A549 (cell line): ENCODE measurements at regions not wholly inside any gene's neighbourhood (a gene's known extent, or its start where the extent isn't known, plus 50 kb on each side); places are given as distances from the start of the nearest gene placed in this dataset.

Experiments
- ATAC-seq, 2 experiments: fragments of 200-7000 bp in 1 of 2; fragments of >200 bp in 1 of 2; cut with Nextera tagmentation in 1 of 2; cut with Tn5 transposase in 1 of 2; 3 replicates each; pipeline versions ENCODE4 v1.8.0 to v1.9.1; 2018 to 2020; ENCODE audit warnings: mild to moderate bottlenecking in 1 of 2, moderate library complexity in 1 of 2
- CTCF ChIA-PET: fragments of 300-600 bp; sonication (Branson Sonifier 250); formaldehyde crosslinking; extraction: SDS; loops from one replicate; lab custom pipeline; 2021; ENCODE audit warnings: antibody characterized with exemption, inconsistent platforms; lab: Yijun Ruan, JAX
- POLR2A ChIA-PET: fragments of 350-600 bp; formaldehyde crosslinking; extraction: SDS; loops from one replicate; lab custom pipeline; 2021; ENCODE audit warnings: antibody characterized with exemption, inconsistent platforms; lab: Yijun Ruan, JAX
- DNase-seq, 2 experiments: peaks; one replicate each; pipeline versions ENCODE4 v3.0.0 to v3.0.0-alpha.2; 2011 to 2016; ENCODE audit warnings: low read depth in 1 of 2, low spot score in 1 of 2
- FAIRE-seq: peaks from 2 replicates; lab custom pipeline; 2011; peaks lifted over from hg19 to GRCh38; lab: Jason Lieb, UNC
- H3K27ac ChIP-seq, 2 experiments: fragments of >200 bp; sonication (Bioruptor Twin); formaldehyde crosslinking; 3 replicates each; pipeline ENCODE4 v1.5.1; 2016 to 2017
- H3K4me1 ChIP-seq: fragments of >200 bp; sonication (Bioruptor Twin); formaldehyde crosslinking; 3 replicates; pipeline ENCODE4 v1.6.1; 2016
- H3K4me2 ChIP-seq: fragments of >200 bp; sonication (Bioruptor Twin); formaldehyde crosslinking; 3 replicates; pipeline ENCODE4 v1.6.1; 2016
- H3K4me3 ChIP-seq: fragments of >200 bp; sonication (Bioruptor Twin); formaldehyde crosslinking; 3 replicates; pipeline ENCODE4 v1.5.1; 2016
- H3K9me3 ChIP-seq: fragments of >200 bp; sonication (Bioruptor Twin); formaldehyde crosslinking; 3 replicates; pipeline ENCODE4 v1.6.1; 2016
- BHLHE40 ChIP-seq: IDR thresholded peaks from 2 replicates; pipeline ENCODE4 v1.6.1; 2012; ENCODE audit warnings: low read depth, low read length, inconsistent platforms
- CBX2 ChIP-seq: fragments of 200-600 bp; sonication (generic); IDR thresholded peaks from 2 replicates; pipeline ENCODE4 v1.6.1; 2016; ENCODE audit warnings: low read depth, mild to moderate bottlenecking, borderline replicate concordance
- CHD2 ChIP-seq: fragments of 150-350 bp; IDR thresholded peaks from 2 replicates; pipeline ENCODE4 v1.6.1; 2014; ENCODE audit warnings: low read length; ENCODE audit not compliant: partially characterized antibody
- ELK1 ChIP-seq: fragments of 150-350 bp; IDR thresholded peaks from 2 replicates; pipeline ENCODE4 v1.6.1; 2014; ENCODE audit warnings: low read depth, mild to moderate bottlenecking, low read length
- FOSB ChIP-seq: fragments of 250-450 bp; sonication (Bioruptor Pico); IDR thresholded peaks from 2 replicates; pipeline ENCODE4 v1.5.0; 2020; ENCODE audit warnings: mild to moderate bottlenecking, moderate library complexity
- GATA3 ChIP-seq: IDR thresholded peaks from 2 replicates; pipeline ENCODE4 v1.6.1; 2012; ENCODE audit warnings: borderline replicate concordance
- JUN ChIP-seq, 2 experiments: fragments of >200 bp; sonication (Bioruptor Twin); formaldehyde crosslinking; IDR thresholded peaks; 2 replicates in 1 of 2; 3 replicates in 1 of 2; pipeline ENCODE4 v1.6.1; 2016 to 2017
- JUNB ChIP-seq: fragments of >200 bp; sonication (Bioruptor Twin); formaldehyde crosslinking; IDR thresholded peaks from 2 replicates; pipeline ENCODE4 v1.6.1; 2016
- KDM5A ChIP-seq: fragments of 200-600 bp; sonication (generic); IDR thresholded peaks from 2 replicates; pipeline ENCODE4 v1.6.1; 2016; ENCODE audit warnings: antibody characterized with exemption, mild to moderate bottlenecking
- MAZ ChIP-seq: fragments of 150-350 bp; IDR thresholded peaks from 2 replicates; pipeline ENCODE4 v1.6.1; 2014; ENCODE audit warnings: antibody characterized with exemption, low read depth, low read length, borderline replicate concordance
- NFE2L2 ChIP-seq: fragments of 150-350 bp; conservative IDR thresholded peaks from 2 replicates; pipeline ENCODE4 v1.6.1; 2014; ENCODE audit warnings: low read length
- PHF8 ChIP-seq: fragments of 200-600 bp; sonication (generic); IDR thresholded peaks from 2 replicates; pipeline ENCODE4 v1.6.1; 2016; ENCODE audit warnings: low read depth, mild to moderate bottlenecking, antibody characterized with exemption, moderate library complexity, borderline replicate concordance
- RFX5 ChIP-seq: fragments of 450-650 bp; IDR thresholded peaks from 2 replicates; pipeline ENCODE4 v1.7.1; 2014; ENCODE audit warnings: antibody characterized with exemption, mild to moderate bottlenecking, moderate library complexity
- RNF2 ChIP-seq: fragments of 200-600 bp; sonication (generic); IDR thresholded peaks from 2 replicates; pipeline ENCODE4 v1.6.1; 2016; ENCODE audit warnings: low read depth, mild to moderate bottlenecking, antibody characterized with exemption, moderate library complexity, borderline replicate concordance
- SMC3 ChIP-seq: fragments of >200 bp; sonication (Bioruptor Twin); formaldehyde crosslinking; IDR thresholded peaks from 3 replicates; pipeline ENCODE4 v1.6.1; 2018; ENCODE audit warnings: inconsistent platforms
- SREBF2 ChIP-seq: fragments of 450-650 bp; IDR thresholded peaks from 2 replicates; pipeline ENCODE4 v1.6.1; 2014; ENCODE audit warnings: mild to moderate bottlenecking, moderate library complexity
- ZNF302 ChIP-seq: fragments of 250-450 bp; sonication (Bioruptor Pico); IDR thresholded peaks from 2 replicates; pipeline ENCODE4 v1.9.0; 2021; ENCODE audit warnings: inconsistent platforms, mild to moderate bottlenecking, moderate library complexity
- ZSCAN20 ChIP-seq: fragments of 250-450 bp; sonication (Bioruptor Pico); IDR thresholded peaks from 2 replicates; pipeline ENCODE4 v1.8.0; 2022; ENCODE audit warnings: mild to moderate bottlenecking, moderate library complexity
- WGBS: methylation state at CpG from one replicate; pipeline ENCODE4 v1.1.6; 2017; ENCODE audit errors: missing lambda C conversion rate; 5-methylcytosine and 5-hydroxymethylcytosine counted together
- TF ChIP-seq, protein P1 (sequence below): fragments of 250-450 bp; sonication (Bioruptor Pico); IDR thresholded peaks from 2 replicates; pipeline ENCODE4 v1.5.0; 2021; ENCODE audit warnings: mild to moderate bottlenecking, moderate library complexity, borderline replicate concordance
- TF ChIP-seq, protein P2 (sequence below): fragments of 200-600 bp; sonication (generic); IDR thresholded peaks from 2 replicates; pipeline ENCODE4 v1.6.1; 2016; ENCODE audit warnings: antibody characterized with exemption, mild to moderate bottlenecking, moderate library complexity
- TF ChIP-seq, protein P3 (sequence below): fragments of >200 bp; sonication (Bioruptor Twin); formaldehyde crosslinking; IDR thresholded peaks from 3 replicates; pipeline ENCODE4 v1.5.1; 2016

DNA sequence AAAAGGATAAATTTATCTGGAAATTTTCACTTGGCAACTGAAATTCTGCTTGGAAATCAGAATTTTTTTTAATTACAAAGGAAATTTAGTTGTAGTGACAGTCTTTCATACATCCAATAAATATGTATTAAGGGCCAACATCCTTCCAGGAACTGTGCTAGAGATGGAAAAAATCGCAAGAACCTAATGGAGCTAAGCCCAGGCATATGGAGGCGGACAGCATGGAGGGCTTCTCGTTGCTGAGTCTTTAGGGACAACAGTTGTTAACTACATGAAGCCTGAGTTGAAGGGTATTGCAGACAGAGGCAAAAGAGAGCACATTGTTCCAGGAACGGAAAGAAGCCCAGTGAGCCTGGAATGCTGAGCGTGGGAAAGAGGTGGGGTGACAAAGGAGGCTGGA is 208.9 kb downstream of the IBTK start (continued):
- TF ChIP-seq, protein P1, sequence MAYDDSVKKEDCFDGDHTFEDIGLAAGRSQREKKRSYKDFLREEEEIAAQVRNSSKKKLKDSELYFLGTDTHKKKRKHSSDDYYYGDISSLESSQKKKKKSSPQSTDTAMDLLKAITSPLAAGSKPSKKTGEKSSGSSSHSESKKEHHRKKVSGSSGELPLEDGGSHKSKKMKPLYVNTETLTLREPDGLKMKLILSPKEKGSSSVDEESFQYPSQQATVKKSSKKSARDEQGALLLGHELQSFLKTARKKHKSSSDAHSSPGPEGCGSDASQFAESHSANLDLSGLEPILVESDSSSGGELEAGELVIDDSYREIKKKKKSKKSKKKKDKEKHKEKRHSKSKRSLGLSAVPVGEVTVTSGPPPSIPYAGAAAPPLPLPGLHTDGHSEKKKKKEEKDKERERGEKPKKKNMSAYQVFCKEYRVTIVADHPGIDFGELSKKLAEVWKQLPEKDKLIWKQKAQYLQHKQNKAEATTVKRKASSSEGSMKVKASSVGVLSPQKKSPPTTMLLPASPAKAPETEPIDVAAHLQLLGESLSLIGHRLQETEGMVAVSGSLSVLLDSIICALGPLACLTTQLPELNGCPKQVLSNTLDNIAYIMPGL: no peak
- TF ChIP-seq, protein P2, sequence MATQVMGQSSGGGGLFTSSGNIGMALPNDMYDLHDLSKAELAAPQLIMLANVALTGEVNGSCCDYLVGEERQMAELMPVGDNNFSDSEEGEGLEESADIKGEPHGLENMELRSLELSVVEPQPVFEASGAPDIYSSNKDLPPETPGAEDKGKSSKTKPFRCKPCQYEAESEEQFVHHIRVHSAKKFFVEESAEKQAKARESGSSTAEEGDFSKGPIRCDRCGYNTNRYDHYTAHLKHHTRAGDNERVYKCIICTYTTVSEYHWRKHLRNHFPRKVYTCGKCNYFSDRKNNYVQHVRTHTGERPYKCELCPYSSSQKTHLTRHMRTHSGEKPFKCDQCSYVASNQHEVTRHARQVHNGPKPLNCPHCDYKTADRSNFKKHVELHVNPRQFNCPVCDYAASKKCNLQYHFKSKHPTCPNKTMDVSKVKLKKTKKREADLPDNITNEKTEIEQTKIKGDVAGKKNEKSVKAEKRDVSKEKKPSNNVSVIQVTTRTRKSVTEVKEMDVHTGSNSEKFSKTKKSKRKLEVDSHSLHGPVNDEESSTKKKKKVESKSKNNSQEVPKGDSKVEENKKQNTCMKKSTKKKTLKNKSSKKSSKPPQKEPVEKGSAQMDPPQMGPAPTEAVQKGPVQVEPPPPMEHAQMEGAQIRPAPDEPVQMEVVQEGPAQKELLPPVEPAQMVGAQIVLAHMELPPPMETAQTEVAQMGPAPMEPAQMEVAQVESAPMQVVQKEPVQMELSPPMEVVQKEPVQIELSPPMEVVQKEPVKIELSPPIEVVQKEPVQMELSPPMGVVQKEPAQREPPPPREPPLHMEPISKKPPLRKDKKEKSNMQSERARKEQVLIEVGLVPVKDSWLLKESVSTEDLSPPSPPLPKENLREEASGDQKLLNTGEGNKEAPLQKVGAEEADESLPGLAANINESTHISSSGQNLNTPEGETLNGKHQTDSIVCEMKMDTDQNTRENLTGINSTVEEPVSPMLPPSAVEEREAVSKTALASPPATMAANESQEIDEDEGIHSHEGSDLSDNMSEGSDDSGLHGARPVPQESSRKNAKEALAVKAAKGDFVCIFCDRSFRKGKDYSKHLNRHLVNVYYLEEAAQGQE: no peak
- no peak for TF ChIP-seq SREBF2

- CTCF ChIA-PET: interaction anchor here (1.2 to 1.5 kb wide), 2 partner anchors 27 to 29 kb away, joined by 3 to 5 read pairs; no protein-coding TSS in a partner anchor
- TF ChIP-seq PHF8: no peak
- TF ChIP-seq CBX2: no peak
- TF ChIP-seq RNF2: no peak
- TF ChIP-seq SREBF2: no peak
- TF ChIP-seq FOSB: no peak
- Histone ChIP-seq H3K4me2 (no peak overlapping the region), H3K9me3 (no peaks in the 10 kb centered on the region), H3K27ac (no peak overlapping the region), H3K4me1 (no peaks in the 10 kb centered on the region), H3K4me3 (no peak overlapping the region)
- DNase-seq: no peak
- WGBS: 62% methylated on average over 2 of the region's 2 CpGs
- FAIRE-seq: no peak
- POLR2A ChIA-PET: no interaction called here
- ATAC-seq: no peak
These were observed 212.0 kb downstream of the IBTK start for GRCh38 chr6:82035526-82035925.

GRCh38 chr6:82033631-82034211 is 213.8 kb downstream of the IBTK start:
- DNase-seq: no peak
- CTCF ChIA-PET: no interaction called here
- no peak for FAIRE-seq
- no peak overlapping the region for H3K27ac ChIP-seq
- 70% methylated on average over 3 of the region's 3 CpGs for whole genome bisulfite sequencing
- no peaks in the 10 kb centered on the region for H3K4me1 ChIP-seq
- no peak for ATAC-seq
- TF ChIP-seq ZSCAN20 (no peak), BHLHE40 (no peak), MAZ (no peak)
- H3K4me3 ChIP-seq: no peak overlapping the region
- no peak overlapping the region for H3K4me2 ChIP-seq
- H3K9me3 ChIP-seq: no peaks in the 10 kb centered on the region
- POLR2A ChIA-PET: no interaction called here

GRCh38 chr6:82032444-82032843 is 215.1 kb downstream of the IBTK start:
- ATAC-seq: no peak
- CTCF ChIA-PET: no interaction called here
- FAIRE-seq: no peak
- DNase-seq: no peak
- Histone ChIP-seq H3K4me3 (no peak overlapping the region), H3K4me1 (no peaks in the 10 kb centered on the region), H3K9me3 (no peaks in the 10 kb centered on the region), H3K4me2 (no peak overlapping the region), H3K27ac (no peak overlapping the region)
- POLR2A ChIA-PET: no interaction called here
- no peak for TF ChIP-seq CHD2
- TF ChIP-seq PHF8: no peak
- no peak for TF ChIP-seq MAZ
- TF ChIP-seq JUNB: no peak
- TF ChIP-seq, protein P3, sequence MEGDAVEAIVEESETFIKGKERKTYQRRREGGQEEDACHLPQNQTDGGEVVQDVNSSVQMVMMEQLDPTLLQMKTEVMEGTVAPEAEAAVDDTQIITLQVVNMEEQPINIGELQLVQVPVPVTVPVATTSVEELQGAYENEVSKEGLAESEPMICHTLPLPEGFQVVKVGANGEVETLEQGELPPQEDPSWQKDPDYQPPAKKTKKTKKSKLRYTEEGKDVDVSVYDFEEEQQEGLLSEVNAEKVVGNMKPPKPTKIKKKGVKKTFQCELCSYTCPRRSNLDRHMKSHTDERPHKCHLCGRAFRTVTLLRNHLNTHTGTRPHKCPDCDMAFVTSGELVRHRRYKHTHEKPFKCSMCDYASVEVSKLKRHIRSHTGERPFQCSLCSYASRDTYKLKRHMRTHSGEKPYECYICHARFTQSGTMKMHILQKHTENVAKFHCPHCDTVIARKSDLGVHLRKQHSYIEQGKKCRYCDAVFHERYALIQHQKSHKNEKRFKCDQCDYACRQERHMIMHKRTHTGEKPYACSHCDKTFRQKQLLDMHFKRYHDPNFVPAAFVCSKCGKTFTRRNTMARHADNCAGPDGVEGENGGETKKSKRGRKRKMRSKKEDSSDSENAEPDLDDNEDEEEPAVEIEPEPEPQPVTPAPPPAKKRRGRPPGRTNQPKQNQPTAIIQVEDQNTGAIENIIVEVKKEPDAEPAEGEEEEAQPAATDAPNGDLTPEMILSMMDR: no peak
- TF ChIP-seq, protein P1: no peak
- no peak for TF ChIP-seq RFX5
- TF ChIP-seq ELK1: no peak
- TF ChIP-seq BHLHE40: no peak
- TF ChIP-seq KDM5A: no peak
- TF ChIP-seq GATA3: no peak
- no peak for TF ChIP-seq ZNF302 (CRISPR knock-in tag)
- no peak for TF ChIP-seq NFE2L2
- TF ChIP-seq SMC3: no peak
- TF ChIP-seq JUN (IDR thresholded peaks at IDR 0.05): no peak
